Lung (tissue), 11 donors: ENCODE measurements at regions not wholly inside any gene's neighbourhood (a gene's known extent, or its start where the extent isn't known, plus 50 kb on each side); places are given as distances from the start of the nearest gene placed in this dataset.

Experiments used
- ATAC-seq: fragments of 200-7000 bp; cut with Tn5 transposase; one replicate; pipeline ENCODE4 v1.9.1; 2020; ENCODE audit warnings: moderate number of reproducible peaks; ENCODE audit not compliant: insufficient read depth, low FRiP score
- DNase-seq, 3 donors: peaks; one replicate each; pipeline ENCODE4 v3.0.0-alpha.2; 2013 to 2017
- H3K27ac ChIP-seq, 2 donors: one replicate each; pipeline ENCODE4 v1.5.1; 2013; ENCODE audit warnings: mild to moderate bottlenecking in 2 of 2, moderate library complexity in 2 of 2, control low read depth in 1 of 2, inconsistent platforms in 1 of 2, low read depth in 1 of 2, low read length in 1 of 2
- H3K27me3 ChIP-seq, 3 donors: one replicate each; pipeline ENCODE4 v1.5.1; 2013; ENCODE audit warnings: low read length in 2 of 3; ENCODE audit not compliant: control insufficient read depth in 3 of 3, insufficient read depth in 3 of 3
- H3K36me3 ChIP-seq, 4 donors: one replicate each; pipeline ENCODE4 v1.5.1; 2013; ENCODE audit warnings: low read length in 4 of 4, mild to moderate bottlenecking in 1 of 4, moderate library complexity in 1 of 4; ENCODE audit not compliant: control insufficient read depth in 4 of 4, insufficient read depth in 4 of 4
- H3K4me1 ChIP-seq, 5 donors: one replicate each; pipeline ENCODE4 v1.5.1; 2013; ENCODE audit warnings: low read length in 5 of 5, mild to moderate bottlenecking in 2 of 5, moderate library complexity in 1 of 5; ENCODE audit not compliant: control insufficient read depth in 5 of 5, insufficient read depth in 5 of 5
- H3K4me3 ChIP-seq: one replicate; pipeline ENCODE4 v1.5.1; 2013; ENCODE audit warnings: mild to moderate bottlenecking, control low read depth, moderate library complexity
- H3K9ac ChIP-seq, 2 donors: one replicate each; pipeline ENCODE4 v1.5.1; 2013; ENCODE audit warnings: low read length in 2 of 2, control low read depth in 1 of 2; ENCODE audit not compliant: insufficient read depth in 1 of 2
- H3K9me3 ChIP-seq, 4 donors: one replicate each; pipeline ENCODE4 v1.5.1; 2013; ENCODE audit warnings: low read length in 3 of 4, mild to moderate bottlenecking in 1 of 4, moderate library complexity in 1 of 4; ENCODE audit not compliant: control insufficient read depth in 4 of 4, insufficient read depth in 3 of 4
- WGBS, 2 donors: extraction: QIAGEN DNeasy Blood & Tissue Kit; methylation state at CpG; one replicate each; pipeline ENCODE4 v1.1.7; 2013; 5-methylcytosine and 5-hydroxymethylcytosine counted together
- TF ChIP-seq, protein P1 (sequence below): IDR thresholded peaks from 2 replicates; pipeline ENCODE4 v1.5.1; 2012; ENCODE audit warnings: mild to moderate bottlenecking; ENCODE audit errors: control extremely low read depth, extremely low read depth
- donor health status: control.
- donor health status: control.
- donor health status: Bipolar disorder and iron deficiency.
- donor health status: healthy.
- donor health status: DM: yes; HTN: yes; CAD: no.

DNA sequence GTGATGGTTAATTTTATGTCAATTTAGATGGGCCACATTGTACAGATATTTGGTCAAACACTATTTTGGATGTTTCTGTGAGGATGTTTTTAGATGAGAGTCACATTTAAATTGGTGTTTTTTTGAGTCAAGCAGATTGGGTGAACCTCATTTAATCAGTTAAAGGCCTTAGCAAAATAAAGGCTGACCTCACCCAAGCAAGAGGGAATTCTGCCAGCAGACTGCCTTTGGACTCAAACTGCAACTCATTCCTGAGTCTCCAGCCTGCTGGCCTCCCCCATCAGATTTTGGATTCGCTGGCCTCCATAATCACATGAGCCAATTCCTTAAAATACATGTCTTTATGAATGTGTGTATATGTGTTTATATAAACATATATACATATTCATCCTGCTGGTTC lies 282.7 kb upstream of the POU5F2 start:
- H3K36me3 ChIP-seq = peaks cover 3 to 5% (median 4%) of the 10 kb centered on the region in 4 donors
- 86 to 94% methylated on average over 1 of the region's 1 CpG for WGBS, 2 donors

DNA sequence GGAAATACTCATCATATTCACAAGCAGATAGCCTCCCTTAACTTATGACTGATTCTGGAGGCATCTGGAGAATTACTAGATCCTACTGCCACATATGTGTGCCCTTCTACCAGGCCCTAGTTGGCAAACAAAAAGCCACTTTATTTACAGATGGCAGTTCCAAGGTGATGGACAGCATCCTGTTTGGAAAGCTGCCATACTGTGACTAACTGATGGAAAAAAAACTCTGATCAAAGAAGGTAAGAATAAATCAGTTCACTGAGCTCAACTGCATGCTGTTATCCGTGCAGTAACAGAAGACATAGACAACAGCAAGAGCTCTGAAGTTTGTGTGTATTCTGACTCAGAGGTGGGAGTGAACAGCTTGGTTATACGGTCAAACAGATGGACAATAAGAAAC lies 279.8 kb upstream of the POU5F2 start:
- peak in 1 of 3 donors; percentile 9 for DNase-seq
- Histone ChIP-seq H3K36me3 (peaks cover 3 to 10% (median 7%) of the 10 kb centered on the region in 4 donors), H3K4me1 (peaks cover 0 to 2% (median 0%) of the 10 kb centered on the region in 5 donors), H3K9ac (no peak overlapping the region), H3K27me3 (no peaks in the 10 kb centered on the region), H3K9me3 (peaks cover 0 to 7% (median 0%) of the 10 kb centered on the region in 4 donors), H3K4me3 (no peak overlapping the region), H3K27ac (peak overlapping the region in 1 of 2 donors; percentile 7)
- ATAC-seq = no peak
- 68 to 79% methylated on average over 2 of the region's 2 CpGs for WGBS, 2 donors
- TF ChIP-seq, protein P1, sequence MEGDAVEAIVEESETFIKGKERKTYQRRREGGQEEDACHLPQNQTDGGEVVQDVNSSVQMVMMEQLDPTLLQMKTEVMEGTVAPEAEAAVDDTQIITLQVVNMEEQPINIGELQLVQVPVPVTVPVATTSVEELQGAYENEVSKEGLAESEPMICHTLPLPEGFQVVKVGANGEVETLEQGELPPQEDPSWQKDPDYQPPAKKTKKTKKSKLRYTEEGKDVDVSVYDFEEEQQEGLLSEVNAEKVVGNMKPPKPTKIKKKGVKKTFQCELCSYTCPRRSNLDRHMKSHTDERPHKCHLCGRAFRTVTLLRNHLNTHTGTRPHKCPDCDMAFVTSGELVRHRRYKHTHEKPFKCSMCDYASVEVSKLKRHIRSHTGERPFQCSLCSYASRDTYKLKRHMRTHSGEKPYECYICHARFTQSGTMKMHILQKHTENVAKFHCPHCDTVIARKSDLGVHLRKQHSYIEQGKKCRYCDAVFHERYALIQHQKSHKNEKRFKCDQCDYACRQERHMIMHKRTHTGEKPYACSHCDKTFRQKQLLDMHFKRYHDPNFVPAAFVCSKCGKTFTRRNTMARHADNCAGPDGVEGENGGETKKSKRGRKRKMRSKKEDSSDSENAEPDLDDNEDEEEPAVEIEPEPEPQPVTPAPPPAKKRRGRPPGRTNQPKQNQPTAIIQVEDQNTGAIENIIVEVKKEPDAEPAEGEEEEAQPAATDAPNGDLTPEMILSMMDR = no peak

More for the DNA sequence above, 282.7 kb upstream of the POU5F2 start:
- Histone ChIP-seq H3K9me3 (no peaks in the 10 kb centered on the region), H3K9ac (no peak overlapping the region), H3K27ac (no peak overlapping the region), H3K4me3 (no peak overlapping the region), H3K4me1 (peaks cover 0 to 2% (median 0%) of the 10 kb centered on the region in 5 donors), H3K27me3 (no peaks in the 10 kb centered on the region)
- DNase-seq (no peak), ATAC-seq (no peak)
- TF ChIP-seq, protein P1 = no peak

DNA sequence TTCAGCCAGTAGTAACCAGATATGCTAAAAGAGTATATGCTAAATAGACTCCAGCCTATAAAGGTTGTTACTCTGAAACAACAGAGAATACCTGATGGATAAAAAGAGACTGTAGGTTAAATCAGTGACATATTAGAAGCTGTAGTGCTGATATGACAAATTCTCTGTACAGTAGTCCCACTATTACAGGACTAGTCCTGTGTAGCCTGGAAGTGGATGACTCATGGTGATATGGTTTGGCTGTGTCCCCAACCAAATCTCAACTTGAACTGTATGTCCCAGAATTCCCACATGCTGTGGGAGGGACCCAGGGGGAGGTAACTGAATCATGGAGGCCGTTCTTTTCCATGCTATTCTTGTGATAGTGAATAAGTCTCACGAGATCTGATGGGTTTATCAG lies 276.2 kb upstream of the POU5F2 start:
- Histone ChIP-seq H3K9ac (no peak overlapping the region), H3K27me3 (no peaks in the 10 kb centered on the region), H3K4me3 (no peak overlapping the region), H3K4me1 (peaks cover 0 to 2% (median 0%) of the 10 kb centered on the region in 5 donors), H3K36me3 (peaks cover 3 to 14% (median 8%) of the 10 kb centered on the region in 4 donors), H3K27ac (no peak overlapping the region), H3K9me3 (peaks cover 0 to 13% (median under 1%) of the 10 kb centered on the region in 4 donors)
- no peak for DNase-seq
- TF ChIP-seq, protein P1 = no peak
- ATAC-seq = no peak
- WGBS, 2 donors = 97 to 98% methylated on average over 2 of the region's 2 CpGs

DNA sequence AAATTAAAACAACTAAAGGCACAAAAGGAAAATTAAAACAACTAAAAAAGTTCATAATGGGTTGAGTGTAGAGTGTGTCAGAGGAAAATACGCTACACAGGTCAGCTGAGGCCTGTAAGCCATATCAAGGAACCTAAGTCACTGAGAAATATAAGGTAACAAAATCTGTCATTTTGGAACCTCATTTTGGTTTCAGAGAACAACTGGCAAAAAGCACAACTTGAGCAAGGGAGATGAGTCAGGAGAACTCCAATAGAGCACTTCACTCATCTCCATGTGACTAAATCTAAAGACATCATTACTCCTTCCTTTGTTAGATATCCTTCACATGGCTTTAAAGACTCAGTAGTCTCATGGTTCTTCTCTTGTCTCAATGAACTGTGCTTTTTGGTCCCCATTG lies 269.4 kb upstream of the POU5F2 start:
- no peak overlapping the region for H3K4me3 ChIP-seq
- no peaks in the 10 kb centered on the region for H3K4me1 ChIP-seq
- no peak overlapping the region for H3K9ac ChIP-seq
- no peak overlapping the region for H3K27ac ChIP-seq
- ATAC-seq = no peak
- TF ChIP-seq, protein P1 = no peak
- WGBS, 2 donors = 100% methylated on average over 1 of the region's 1 CpG
- peaks cover 0 to 6% (median under 1%) of the 10 kb centered on the region in 4 donors for H3K9me3 ChIP-seq
- no peaks in the 10 kb centered on the region for H3K27me3 ChIP-seq
- no peak for DNase-seq
- peaks cover 0 to 12% (median 4%) of the 10 kb centered on the region in 4 donors for H3K36me3 ChIP-seq
